ENCODE measurements at regions not wholly inside any gene's neighbourhood (a gene's known extent, or its start where the extent isn't known, plus 50 kb on each side); places are given as distances from the start of the nearest gene placed in this dataset.

DNA sequence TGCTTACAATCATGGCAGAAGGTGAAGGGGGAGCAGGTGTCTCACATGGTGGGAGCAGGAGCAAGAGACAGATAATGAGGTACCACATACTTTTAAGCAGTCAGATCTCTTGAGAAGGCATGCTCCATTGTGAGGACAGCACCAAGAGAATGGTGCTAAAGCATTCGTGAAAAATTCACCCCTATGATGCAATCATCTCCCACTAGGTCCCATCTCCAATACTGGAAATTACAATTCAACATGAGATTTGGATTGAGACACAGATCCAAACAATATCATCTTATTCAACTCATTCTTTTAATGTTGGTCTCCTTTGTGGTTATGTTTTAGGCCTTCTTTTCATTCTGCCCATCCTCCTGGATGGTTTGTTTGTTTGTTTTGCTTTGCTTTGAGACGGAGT is 54.1 kb upstream of the PDLIM5 start:
- TF ChIP-seq EZH2phosphoT487 (IDR thresholded peaks at IDR 0.05; ENCODE audit: borderline replicate concordance, low read depth, low read length) (no peak), CTCF (conservative IDR thresholded peaks at IDR 0.05; ENCODE audit: low read length) (no peak)

All from OCI-LY7 (cell line).